Ovary (tissue), 7 donors: ENCODE measurements at regions not wholly inside any gene's neighbourhood (a gene's known extent, or its start where the extent isn't known, plus 50 kb on each side); places are given as distances from the start of the nearest gene placed in this dataset.

Experiments used
- DNase-seq, 5 donors: peaks; one replicate each; pipeline ENCODE4 v3.0.0-alpha.2; 2019 to 2020
- H3K27ac ChIP-seq, 2 donors: fragments of 200-600 bp; one replicate each; pipeline versions ENCODE4 v1.5.1 to v1.8.0; 2019 to 2022
- H3K27me3 ChIP-seq: fragments of 200-600 bp; one replicate; pipeline ENCODE4 v1.8.0; 2022
- H3K36me3 ChIP-seq: fragments of 200-600 bp; sonication (generic); one replicate; pipeline ENCODE4 v1.5.1; 2019
- H3K4me1 ChIP-seq: one replicate; pipeline ENCODE4 v1.8.1; 2013; ENCODE audit warnings: mild to moderate bottlenecking, moderate library complexity; ENCODE audit not compliant: insufficient read depth
- H3K4me3 ChIP-seq: fragments of 200-600 bp; sonication (generic); one replicate; pipeline ENCODE4 v1.5.1; 2017
- H3K9me3 ChIP-seq, 2 donors: fragments of 200-600 bp in 1 of 2; sonication (generic) in 1 of 2; one replicate each; pipeline versions ENCODE4 v1.5.1 to v1.8.1; 2013 to 2019; ENCODE audit warnings: mild to moderate bottlenecking in 1 of 2, moderate library complexity in 1 of 2
- EP300 ChIP-seq: sonication (generic); formaldehyde crosslinking; IDR thresholded peaks from one replicate; pipeline ENCODE4 v1.6.1; 2017; ENCODE audit warnings: antibody characterized with exemption
- POLR2A ChIP-seq: fragments of 450-650 bp; IDR thresholded peaks from one replicate; pipeline ENCODE4 v1.6.1; 2017; ENCODE audit warnings: antibody characterized with exemption, mild to moderate bottlenecking, moderate library complexity
- WGBS, 3 donors: extraction: QIAGEN DNeasy Blood & Tissue Kit in 1 of 3; methylation state at CpG; one replicate each; pipeline versions ENCODE4 v1.1.5 to v1.1.7; 2013 to 2017; 5-methylcytosine and 5-hydroxymethylcytosine counted together
- intact Hi-C, 4 donors: fragments of 100-400 bp; cut with DNase I; formaldehyde crosslinking; loops; one replicate each; pipeline versions ENCODE4 v1.11.0 to v1.15.1; 2022 to 2023
- TF ChIP-seq, protein P1 (sequence below), 3 donors: fragments of 450-650 bp in 2 of 3; fragments of 200-600 bp in 1 of 3; IDR thresholded peaks; one replicate each; pipeline versions ENCODE4 v1.5.1 to v1.8.0; 2016 to 2022; ENCODE audit warnings: antibody characterized with exemption in 3 of 3, mild to moderate bottlenecking in 1 of 3
- donor health status: DM: no; HTN: no; CAD: no; lungs with moderate emphysema.
- donor health status: DM: no; HTN: no; CAD: no.
- donor health status: Bipolar disorder and iron deficiency.
- donor health status: DM: no; HTN: no; CAD: no.
- donor health status: DM: yes; HTN: yes; CAD: no.

GRCh38 chr4:3852711-3853110 lies 86.5 kb downstream of the ADRA2C start:
- Histone ChIP-seq H3K4me1 (no peaks in the 10 kb centered on the region), H3K4me3 (no peak overlapping the region), H3K27ac (no peak overlapping the region), H3K9me3 (peaks cover 0 to 3% of the 10 kb centered on the region in 2 donors), H3K36me3 (no peaks in the 10 kb centered on the region), H3K27me3 (no peaks in the 10 kb centered on the region)
- no peak for TF ChIP-seq POLR2A
- no peak for TF ChIP-seq EP300
- TF ChIP-seq, protein P1, sequence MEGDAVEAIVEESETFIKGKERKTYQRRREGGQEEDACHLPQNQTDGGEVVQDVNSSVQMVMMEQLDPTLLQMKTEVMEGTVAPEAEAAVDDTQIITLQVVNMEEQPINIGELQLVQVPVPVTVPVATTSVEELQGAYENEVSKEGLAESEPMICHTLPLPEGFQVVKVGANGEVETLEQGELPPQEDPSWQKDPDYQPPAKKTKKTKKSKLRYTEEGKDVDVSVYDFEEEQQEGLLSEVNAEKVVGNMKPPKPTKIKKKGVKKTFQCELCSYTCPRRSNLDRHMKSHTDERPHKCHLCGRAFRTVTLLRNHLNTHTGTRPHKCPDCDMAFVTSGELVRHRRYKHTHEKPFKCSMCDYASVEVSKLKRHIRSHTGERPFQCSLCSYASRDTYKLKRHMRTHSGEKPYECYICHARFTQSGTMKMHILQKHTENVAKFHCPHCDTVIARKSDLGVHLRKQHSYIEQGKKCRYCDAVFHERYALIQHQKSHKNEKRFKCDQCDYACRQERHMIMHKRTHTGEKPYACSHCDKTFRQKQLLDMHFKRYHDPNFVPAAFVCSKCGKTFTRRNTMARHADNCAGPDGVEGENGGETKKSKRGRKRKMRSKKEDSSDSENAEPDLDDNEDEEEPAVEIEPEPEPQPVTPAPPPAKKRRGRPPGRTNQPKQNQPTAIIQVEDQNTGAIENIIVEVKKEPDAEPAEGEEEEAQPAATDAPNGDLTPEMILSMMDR (IDR thresholded peaks at IDR 0.05): no peak
- WGBS, 3 donors: 73 to 83% (median 80%) methylated on average over 3 of the region's 3 CpGs
- no peak for DNase-seq
- intact Hi-C loops: no loop called here

- no peak overlapping the region for H3K27ac ChIP-seq
- H3K9me3 ChIP-seq: peaks cover 0 to 1% of the 10 kb centered on the region in 2 donors
- intact Hi-C loops: no loop called here
- no peaks in the 10 kb centered on the region for H3K27me3 ChIP-seq
- 74 to 75% (median 75%) methylated on average over 10 of the region's 10 CpGs for WGBS, 3 donors
- no peaks in the 10 kb centered on the region for H3K36me3 ChIP-seq
- no peak for TF ChIP-seq POLR2A
- TF ChIP-seq, protein P1 (IDR thresholded peaks at IDR 0.05): no peak
- TF ChIP-seq EP300: no peak
- DNase-seq: no peak
- no peak overlapping the region for H3K4me3 ChIP-seq
- H3K4me1 ChIP-seq: no peaks in the 10 kb centered on the region
These were observed 87.3 kb downstream of the ADRA2C start for GRCh38 chr4:3853388-3854035.

- no peaks in the 10 kb centered on the region for H3K4me1 ChIP-seq
- intact Hi-C loops: no loop called here
- H3K4me3 ChIP-seq: no peak overlapping the region
- H3K27ac ChIP-seq: no peak overlapping the region
- WGBS, 3 donors: 56 to 66% (median 58%) methylated on average over 6 to 8 of the region's 8 CpGs
- H3K27me3 ChIP-seq: no peaks in the 10 kb centered on the region
- DNase-seq: no peak
- H3K36me3 ChIP-seq: no peaks in the 10 kb centered on the region
- TF ChIP-seq POLR2A: no peak
- TF ChIP-seq, protein P1 (IDR thresholded peaks at IDR 0.05): no peak
- no peak for TF ChIP-seq EP300
- no peaks in the 10 kb centered on the region for H3K9me3 ChIP-seq
These were observed 88.5 kb downstream of the ADRA2C start for GRCh38 chr4:3854661-3855060.

- no peak overlapping the region for H3K4me3 ChIP-seq
- no peaks in the 10 kb centered on the region for H3K27me3 ChIP-seq
- TF ChIP-seq POLR2A (no peak), EP300 (no peak)
- TF ChIP-seq, protein P1 (IDR thresholded peaks at IDR 0.05): no peak
- DNase-seq: no peak
- no peaks in the 10 kb centered on the region for H3K4me1 ChIP-seq
- no peak overlapping the region for H3K27ac ChIP-seq
- no peaks in the 10 kb centered on the region for H3K36me3 ChIP-seq
- intact Hi-C loops: no loop called here
- WGBS, 3 donors: 61 to 69% (median 65%) methylated on average over 9 of the region's 9 CpGs
- no peaks in the 10 kb centered on the region for H3K9me3 ChIP-seq
These were observed 89.5 kb downstream of the ADRA2C start for GRCh38 chr4:3855646-3856045.
